DND-41 (cell line): ENCODE measurements at regions not wholly inside any gene's neighbourhood (a gene's known extent, or its start where the extent isn't known, plus 50 kb on each side); places are given as distances from the start of the nearest gene placed in this dataset.

Experiments used
- ATAC-seq: fragments of 200-7000 bp; cut with Tn5 transposase; 3 replicates; pipeline ENCODE4 v1.9.1; 2021; ENCODE audit warnings: low read depth; ENCODE audit not compliant: insufficient read depth
- DNase-seq: peaks from one replicate; pipeline ENCODE4 v3.0.0-alpha.2; 2020
- H2AFZ ChIP-seq: 2 replicates; pipeline ENCODE4 v1.6.0; 2012; ENCODE audit warnings: low read depth, low read length
- H3K27ac ChIP-seq: 2 replicates; pipeline ENCODE4 v1.5.1; 2012; ENCODE audit warnings: low read length, inconsistent platforms
- H3K27me3 ChIP-seq: fragments of 200-600 bp; sonication (generic); 2 replicates; pipeline ENCODE4 v1.6.0; 2012; ENCODE audit warnings: low read length, mild to moderate bottlenecking, inconsistent platforms; ENCODE audit not compliant: insufficient read depth, poor library complexity
- H3K36me3 ChIP-seq: 2 replicates; pipeline ENCODE4 v1.5.1; 2012; ENCODE audit warnings: low read length, inconsistent platforms; ENCODE audit not compliant: insufficient read depth
- H3K4me1 ChIP-seq: 2 replicates; pipeline ENCODE4 v1.5.1; 2012; ENCODE audit warnings: mild to moderate bottlenecking, low read length; ENCODE audit not compliant: insufficient read depth
- H3K4me2 ChIP-seq: 2 replicates; pipeline ENCODE4 v1.6.0; 2012; ENCODE audit warnings: mild to moderate bottlenecking, moderate library complexity, low read length, inconsistent platforms; ENCODE audit not compliant: insufficient read depth
- H3K4me3 ChIP-seq, 2 experiments: fragments of 200-600 bp in 1 of 2; shearing (Covaris generic) in 1 of 2; 2 replicates each; pipeline ENCODE4 v1.5.1; 2012 to 2016; ENCODE audit warnings: inconsistent platforms in 2 of 2, low read length in 2 of 2, mild to moderate bottlenecking in 2 of 2, low read depth in 1 of 2, moderate library complexity in 1 of 2
- H3K79me2 ChIP-seq: 2 replicates; pipeline ENCODE4 v1.6.0; 2012; ENCODE audit warnings: low read length, inconsistent platforms; ENCODE audit not compliant: insufficient read depth
- H3K9ac ChIP-seq: 2 replicates; pipeline ENCODE4 v1.6.0; 2012; ENCODE audit warnings: low read depth, mild to moderate bottlenecking, inconsistent platforms, low read length, moderate library complexity
- H3K9me3 ChIP-seq: 2 replicates; pipeline ENCODE4 v1.5.1; 2012; ENCODE audit warnings: low read length, moderate library complexity, mild to moderate bottlenecking, inconsistent platforms; ENCODE audit not compliant: insufficient read depth, severe bottlenecking
- H4K20me1 ChIP-seq: 2 replicates; pipeline ENCODE4 v1.6.0; 2012; ENCODE audit warnings: low read length; ENCODE audit not compliant: insufficient read depth
- EZH2 ChIP-seq: IDR thresholded peaks from 3 replicates; pipeline ENCODE4 v1.6.1; 2012; ENCODE audit warnings: borderline replicate concordance, low read depth, mild to moderate bottlenecking, moderate library complexity, low read length, inconsistent platforms; ENCODE audit not compliant: severe bottlenecking
- TF ChIP-seq, protein P1 (sequence below): IDR thresholded peaks from 2 replicates; pipeline ENCODE4 v1.5.1; 2012; ENCODE audit warnings: borderline replicate concordance, low read length, moderate library complexity, mild to moderate bottlenecking; ENCODE audit not compliant: poor library complexity, severe bottlenecking; ENCODE audit errors: extremely low read depth

DNA sequence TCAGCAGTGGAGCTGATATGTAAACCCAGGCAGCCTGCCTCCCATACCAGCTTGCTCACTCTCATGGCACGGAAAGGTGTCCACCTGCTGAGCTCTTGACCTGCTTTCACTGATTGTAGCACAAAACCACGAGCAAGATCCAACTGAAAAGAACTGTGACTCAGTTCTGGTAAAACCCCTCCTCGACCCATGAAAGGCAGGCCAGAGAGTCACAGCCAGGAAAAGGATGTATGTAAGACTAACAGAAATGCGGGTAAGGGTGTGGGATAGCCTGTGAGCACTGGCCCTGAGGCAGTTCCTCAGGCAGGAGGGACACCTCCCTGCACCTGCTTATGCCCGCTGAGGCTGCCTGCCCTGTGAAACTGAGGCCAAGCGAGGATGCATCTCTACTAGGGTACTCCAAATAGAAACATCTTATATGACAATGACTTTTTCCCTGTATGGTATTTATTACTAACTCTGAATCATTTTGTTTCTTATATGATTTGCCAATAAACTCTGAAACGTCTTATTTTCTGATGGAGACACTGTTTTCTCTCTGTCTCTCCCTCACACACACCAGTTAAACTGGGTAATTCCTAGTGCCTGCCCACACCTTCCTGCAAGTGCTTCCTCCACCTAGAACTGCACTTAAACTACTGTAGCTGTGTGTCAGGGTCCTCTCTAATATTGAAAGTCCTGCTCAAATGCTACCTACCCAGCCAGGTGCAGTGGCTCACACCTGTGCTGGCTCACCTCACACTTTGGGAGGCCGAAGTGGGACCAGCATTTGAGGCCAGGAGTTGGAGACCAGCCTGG is 73.3 kb upstream of the GHITM start:
- Histone ChIP-seq H3K4me3 (no peak overlapping the region), H3K4me2 (no peak overlapping the region)
- no peak for DNase-seq

DNA sequence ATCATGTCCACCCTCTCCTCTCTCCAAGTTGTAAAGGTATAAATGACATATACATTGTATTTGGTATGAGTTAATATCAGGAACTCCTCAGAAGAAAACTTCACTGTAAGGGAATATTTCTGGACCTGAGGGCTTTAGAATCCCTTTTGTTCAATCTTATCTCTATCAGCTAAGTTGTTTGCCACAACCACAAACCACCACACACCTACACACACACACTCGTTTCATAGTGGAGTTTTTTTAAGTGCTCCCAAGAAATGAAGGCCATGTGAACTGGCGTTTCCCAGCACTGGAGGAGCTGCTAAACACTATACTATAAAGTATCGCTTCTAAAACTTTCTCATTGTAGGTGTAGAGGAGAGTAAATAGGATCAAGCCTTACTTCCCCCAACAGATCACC is 64.8 kb upstream of the GHITM start:
- H3K9me3 ChIP-seq: no peaks in the 10 kb centered on the region
- no peaks in the 10 kb centered on the region for H4K20me1 ChIP-seq
- DNase-seq (no peak), ATAC-seq (no peak)
- H3K4me1 ChIP-seq: no peaks in the 10 kb centered on the region
- no peak overlapping the region for H3K4me3 ChIP-seq
- H3K27ac ChIP-seq: no peak overlapping the region
- H3K36me3 ChIP-seq: no peaks in the 10 kb centered on the region
- no peak overlapping the region for H2AFZ ChIP-seq
- TF ChIP-seq, protein P1, sequence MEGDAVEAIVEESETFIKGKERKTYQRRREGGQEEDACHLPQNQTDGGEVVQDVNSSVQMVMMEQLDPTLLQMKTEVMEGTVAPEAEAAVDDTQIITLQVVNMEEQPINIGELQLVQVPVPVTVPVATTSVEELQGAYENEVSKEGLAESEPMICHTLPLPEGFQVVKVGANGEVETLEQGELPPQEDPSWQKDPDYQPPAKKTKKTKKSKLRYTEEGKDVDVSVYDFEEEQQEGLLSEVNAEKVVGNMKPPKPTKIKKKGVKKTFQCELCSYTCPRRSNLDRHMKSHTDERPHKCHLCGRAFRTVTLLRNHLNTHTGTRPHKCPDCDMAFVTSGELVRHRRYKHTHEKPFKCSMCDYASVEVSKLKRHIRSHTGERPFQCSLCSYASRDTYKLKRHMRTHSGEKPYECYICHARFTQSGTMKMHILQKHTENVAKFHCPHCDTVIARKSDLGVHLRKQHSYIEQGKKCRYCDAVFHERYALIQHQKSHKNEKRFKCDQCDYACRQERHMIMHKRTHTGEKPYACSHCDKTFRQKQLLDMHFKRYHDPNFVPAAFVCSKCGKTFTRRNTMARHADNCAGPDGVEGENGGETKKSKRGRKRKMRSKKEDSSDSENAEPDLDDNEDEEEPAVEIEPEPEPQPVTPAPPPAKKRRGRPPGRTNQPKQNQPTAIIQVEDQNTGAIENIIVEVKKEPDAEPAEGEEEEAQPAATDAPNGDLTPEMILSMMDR: no peak
- TF ChIP-seq EZH2: no peak
- H3K79me2 ChIP-seq: no peaks in the 10 kb centered on the region
- H3K9ac ChIP-seq: no peak overlapping the region
- no peaks in the 10 kb centered on the region for H3K27me3 ChIP-seq
- H3K4me2 ChIP-seq: no peak overlapping the region

More for the DNA sequence above, 73.3 kb upstream of the GHITM start:
- no peak overlapping the region for H3K9ac ChIP-seq
- H3K9me3 ChIP-seq: no peaks in the 10 kb centered on the region
- no peak overlapping the region for H2AFZ ChIP-seq
- no peaks in the 10 kb centered on the region for H3K36me3 ChIP-seq
- ATAC-seq: no peak
- no peak overlapping the region for H3K27ac ChIP-seq
- TF ChIP-seq, protein P1: no peak
- no peak for TF ChIP-seq EZH2
- no peaks in the 10 kb centered on the region for H3K27me3 ChIP-seq
- H3K79me2 ChIP-seq: no peaks in the 10 kb centered on the region
- no peaks in the 10 kb centered on the region for H4K20me1 ChIP-seq
- no peaks in the 10 kb centered on the region for H3K4me1 ChIP-seq

DNA sequence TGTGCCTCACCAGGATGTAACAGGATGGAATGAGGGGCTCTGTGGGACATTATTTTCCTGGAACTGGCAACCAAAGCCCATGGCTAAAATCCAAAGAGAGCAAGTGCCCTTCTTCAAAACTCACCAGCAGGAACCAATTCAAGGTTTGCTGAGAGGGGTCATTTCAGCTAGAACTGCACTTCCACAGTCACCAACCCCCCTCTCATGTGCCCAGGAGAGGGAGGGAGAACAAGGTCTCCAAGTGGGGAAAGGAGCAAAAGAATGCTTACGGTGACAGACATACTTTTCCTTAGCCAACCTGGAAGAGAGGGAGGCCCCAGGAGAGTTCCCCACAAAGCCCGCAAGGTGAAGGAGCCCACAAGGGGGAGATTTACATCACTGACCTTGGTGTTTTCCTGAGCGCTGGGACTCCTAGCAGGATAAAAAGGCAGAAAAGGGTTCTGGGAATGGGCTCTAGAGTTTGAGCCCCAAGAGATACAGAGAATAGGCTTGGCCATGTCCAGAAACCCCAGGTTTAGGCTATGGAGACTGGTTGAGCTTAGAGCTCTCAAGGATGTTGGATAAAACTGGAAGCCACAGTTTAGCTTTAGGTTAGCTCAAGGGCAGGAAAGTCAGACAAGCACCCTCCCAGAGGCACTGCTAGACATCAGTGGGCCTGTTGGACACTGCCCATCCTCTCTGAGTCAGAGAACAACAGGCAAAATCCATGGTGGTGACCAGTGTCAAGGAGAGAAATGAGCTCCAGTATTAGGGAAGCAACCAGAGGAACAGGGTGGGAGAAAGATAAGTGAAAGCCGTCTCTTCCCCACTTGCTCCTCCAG is 63.9 kb upstream of the GHITM start:
- Histone ChIP-seq H3K9me3 (no peaks in the 10 kb centered on the region), H3K4me1 (no peaks in the 10 kb centered on the region), H3K27me3 (no peaks in the 10 kb centered on the region), H3K9ac (no peak overlapping the region), H3K36me3 (no peaks in the 10 kb centered on the region), H2AFZ (no peak overlapping the region), H3K4me3 (no peak overlapping the region), H3K27ac (no peak overlapping the region), H4K20me1 (no peaks in the 10 kb centered on the region), H3K4me2 (no peak overlapping the region), H3K79me2 (no peaks in the 10 kb centered on the region)
- ATAC-seq: no peak
- TF ChIP-seq, protein P1: no peak
- TF ChIP-seq EZH2: no peak
- DNase-seq: no peak
